Cardiac muscle cell (in vitro differentiated cells and primary cell): ENCODE measurements at regions not wholly inside any gene's neighbourhood (a gene's known extent, or its start where the extent isn't known, plus 50 kb on each side); places are given as distances from the start of the nearest gene placed in this dataset.

ENCODE experiments used
- DNase-seq, 2 donors: peaks; one replicate each; pipeline versions ENCODE4 v3.0.0 to v3.0.0-alpha.2; 2010 to 2017; ENCODE audit warnings: low read depth in 1 of 2, low spot score in 1 of 2
- H3K27ac ChIP-seq: fragments of 200-600 bp; sonication (generic); 2 replicates; pipeline ENCODE4 v1.5.1; 2016
- H3K27me3 ChIP-seq: fragments of 200-600 bp; sonication (generic); 2 replicates; pipeline ENCODE4 v1.6.0; 2016; ENCODE audit warnings: control low read depth
- H3K36me3 ChIP-seq: fragments of 200-600 bp; sonication (generic); 2 replicates; pipeline ENCODE4 v1.5.1; 2016; ENCODE audit warnings: control low read depth
- H3K4me1 ChIP-seq: fragments of 200-600 bp; sonication (generic); 2 replicates; pipeline ENCODE4 v1.8.1; 2017; ENCODE audit warnings: low read depth, mild to moderate bottlenecking, mixed run types
- H3K4me3 ChIP-seq: fragments of 200-600 bp; sonication (generic); 2 replicates; pipeline ENCODE4 v1.5.1; 2016; ENCODE audit warnings: mild to moderate bottlenecking
- H3K9me3 ChIP-seq: fragments of 200-600 bp; sonication (generic); 2 replicates; pipeline ENCODE4 v1.5.1; 2017; ENCODE audit warnings: low read depth, mild to moderate bottlenecking, control low read depth
- TF ChIP-seq, protein P1 (sequence below): IDR thresholded peaks from 2 replicates; pipeline ENCODE4 v1.5.1; 2012; ENCODE audit warnings: low read depth, mild to moderate bottlenecking, low read length

DNA sequence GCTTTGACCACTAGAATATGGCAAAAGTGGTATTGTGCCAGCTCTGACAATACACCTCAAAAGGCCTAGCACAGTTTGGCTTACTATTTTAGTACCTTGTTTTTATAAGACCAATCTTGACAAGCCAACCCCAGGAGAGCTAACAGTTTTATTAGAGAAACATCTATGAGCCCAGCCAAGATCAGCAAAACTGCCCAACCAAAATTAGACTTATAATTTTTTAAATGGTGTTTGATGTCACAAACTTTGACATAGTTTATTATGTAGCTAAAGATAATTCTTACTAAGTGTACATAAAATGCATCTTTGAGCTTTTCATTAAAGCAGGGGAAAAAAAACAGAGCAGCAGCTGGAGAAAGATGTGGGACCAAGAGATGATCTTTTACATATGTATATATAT, 537.5 kb downstream of the ZPLD1 start:
- no peak overlapping the region for H3K27ac ChIP-seq
- TF ChIP-seq, protein P1, sequence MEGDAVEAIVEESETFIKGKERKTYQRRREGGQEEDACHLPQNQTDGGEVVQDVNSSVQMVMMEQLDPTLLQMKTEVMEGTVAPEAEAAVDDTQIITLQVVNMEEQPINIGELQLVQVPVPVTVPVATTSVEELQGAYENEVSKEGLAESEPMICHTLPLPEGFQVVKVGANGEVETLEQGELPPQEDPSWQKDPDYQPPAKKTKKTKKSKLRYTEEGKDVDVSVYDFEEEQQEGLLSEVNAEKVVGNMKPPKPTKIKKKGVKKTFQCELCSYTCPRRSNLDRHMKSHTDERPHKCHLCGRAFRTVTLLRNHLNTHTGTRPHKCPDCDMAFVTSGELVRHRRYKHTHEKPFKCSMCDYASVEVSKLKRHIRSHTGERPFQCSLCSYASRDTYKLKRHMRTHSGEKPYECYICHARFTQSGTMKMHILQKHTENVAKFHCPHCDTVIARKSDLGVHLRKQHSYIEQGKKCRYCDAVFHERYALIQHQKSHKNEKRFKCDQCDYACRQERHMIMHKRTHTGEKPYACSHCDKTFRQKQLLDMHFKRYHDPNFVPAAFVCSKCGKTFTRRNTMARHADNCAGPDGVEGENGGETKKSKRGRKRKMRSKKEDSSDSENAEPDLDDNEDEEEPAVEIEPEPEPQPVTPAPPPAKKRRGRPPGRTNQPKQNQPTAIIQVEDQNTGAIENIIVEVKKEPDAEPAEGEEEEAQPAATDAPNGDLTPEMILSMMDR = no peak
- H3K36me3 ChIP-seq = no peaks in the 10 kb centered on the region
- H3K9me3 ChIP-seq = no peaks in the 10 kb centered on the region
- no peak overlapping the region for H3K4me3 ChIP-seq
- H3K27me3 ChIP-seq = no peaks in the 10 kb centered on the region
- no peaks in the 10 kb centered on the region for H3K4me1 ChIP-seq
- DNase-seq = no peak

DNA sequence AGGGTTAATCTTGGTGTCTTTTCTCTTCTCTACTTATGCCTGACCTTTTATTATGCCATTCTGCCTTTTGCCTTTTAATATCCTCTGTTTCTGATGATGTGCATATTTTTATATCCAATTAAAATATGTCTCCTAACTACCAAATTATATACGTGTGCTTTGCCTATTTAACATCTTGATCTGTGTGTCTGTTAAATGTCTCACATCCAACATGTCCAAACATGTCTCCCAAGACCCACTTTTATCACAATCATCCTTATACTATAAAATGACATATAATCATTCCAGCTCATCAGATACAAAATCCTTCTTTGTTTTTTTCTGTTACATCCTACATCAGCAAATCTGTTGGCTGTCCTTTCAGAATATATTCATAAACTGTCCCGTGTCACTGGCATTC, 539.5 kb downstream of the ZPLD1 start:
- H3K27ac ChIP-seq = no peak overlapping the region
- no peaks in the 10 kb centered on the region for H3K36me3 ChIP-seq
- H3K4me3 ChIP-seq = no peak overlapping the region
- no peak for DNase-seq
- H3K4me1 ChIP-seq = no peaks in the 10 kb centered on the region
- H3K27me3 ChIP-seq = no peaks in the 10 kb centered on the region
- no peaks in the 10 kb centered on the region for H3K9me3 ChIP-seq
- TF ChIP-seq, protein P1 = no peak

DNA sequence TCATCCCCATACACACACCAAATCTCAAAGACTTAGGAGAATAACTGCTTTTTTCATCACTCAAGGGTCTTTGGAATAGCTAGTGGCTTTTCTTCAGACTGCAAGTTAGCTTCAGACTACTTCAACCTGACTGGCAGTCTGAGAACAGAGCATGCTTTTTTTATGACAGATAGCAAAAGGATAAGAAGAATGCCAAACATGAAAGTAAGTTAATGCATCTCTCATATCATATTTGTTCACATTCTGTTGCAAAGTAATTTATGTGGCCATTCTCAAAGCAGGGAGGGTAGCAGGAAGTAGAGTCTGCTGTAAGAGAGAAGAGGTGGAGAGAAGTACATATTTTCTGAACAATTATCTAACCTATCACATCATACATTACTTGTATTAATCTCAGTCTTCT, 544.4 kb downstream of the ZPLD1 start:
- Histone ChIP-seq H3K36me3 (no peaks in the 10 kb centered on the region), H3K27ac (no peak overlapping the region), H3K4me3 (no peak overlapping the region), H3K4me1 (no peaks in the 10 kb centered on the region), H3K27me3 (no peaks in the 10 kb centered on the region), H3K9me3 (no peaks in the 10 kb centered on the region)
- TF ChIP-seq, protein P1 = no peak
- DNase-seq = no peak

DNA sequence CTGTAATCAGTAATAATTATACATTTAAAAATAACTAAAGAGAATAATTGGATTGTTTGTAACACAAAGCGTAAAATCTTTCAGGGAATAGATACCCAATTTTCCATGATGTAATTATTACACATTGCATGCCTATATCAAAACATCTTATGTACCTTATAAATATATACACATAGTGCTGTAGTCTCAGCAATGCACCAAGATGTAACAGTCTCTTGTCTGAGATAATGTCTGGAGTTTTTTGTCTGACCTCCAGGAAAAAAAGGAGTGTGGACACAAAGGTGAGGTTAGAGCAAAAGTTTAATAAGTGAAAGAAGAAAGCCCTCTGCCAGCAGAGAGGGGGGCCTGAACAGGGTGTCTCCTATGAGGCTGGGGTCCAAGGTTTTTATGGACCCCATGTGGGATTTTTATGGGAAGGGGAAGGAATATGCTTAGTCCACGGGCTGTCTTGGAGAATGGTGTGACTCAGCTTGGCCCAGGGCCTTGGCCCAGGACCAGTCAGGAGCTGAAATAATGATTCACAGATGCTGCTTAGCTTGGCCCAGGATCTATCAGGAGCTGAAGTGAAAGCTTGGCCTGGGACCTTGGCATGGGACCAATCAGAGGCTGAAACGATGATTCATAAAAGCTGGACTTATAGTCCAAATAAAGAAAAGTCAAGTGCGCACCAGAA, 545.0 kb downstream of the ZPLD1 start:
- TF ChIP-seq, protein P1 = no peak
- Histone ChIP-seq H3K27ac (no peak overlapping the region), H3K4me1 (no peaks in the 10 kb centered on the region), H3K27me3 (no peaks in the 10 kb centered on the region), H3K36me3 (no peaks in the 10 kb centered on the region), H3K4me3 (no peak overlapping the region), H3K9me3 (no peaks in the 10 kb centered on the region)
- peak in 1 of 2 donors; percentile 95 for DNase-seq

DNA sequence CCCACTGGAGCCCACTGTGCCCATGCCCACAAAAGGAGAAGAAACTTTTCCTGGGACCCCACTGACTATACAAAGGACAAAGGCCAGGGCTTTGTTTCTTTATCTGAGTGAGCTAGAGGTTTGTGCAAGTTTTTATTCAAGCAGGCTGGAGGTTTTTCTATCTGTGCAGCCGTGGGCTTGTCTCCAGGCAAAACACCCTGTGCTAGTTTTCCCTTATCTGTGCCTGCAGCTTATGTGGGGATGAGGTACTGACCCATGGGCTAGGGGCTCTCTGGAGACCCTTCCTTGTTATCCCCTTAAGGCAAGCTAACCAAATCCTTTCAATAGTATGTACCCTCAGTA, 545.5 kb downstream of the ZPLD1 start:
- Histone ChIP-seq H3K4me3 (no peak overlapping the region), H3K27ac (no peak overlapping the region), H3K4me1 (no peaks in the 10 kb centered on the region), H3K9me3 (no peaks in the 10 kb centered on the region), H3K27me3 (no peaks in the 10 kb centered on the region), H3K36me3 (no peaks in the 10 kb centered on the region)
- TF ChIP-seq, protein P1 = no peak
- no peak for DNase-seq
